Mesenchymal stem cell (in vitro differentiated cells and primary cell): ENCODE measurements at regions not wholly inside any gene's neighbourhood (a gene's known extent, or its start where the extent isn't known, plus 50 kb on each side); places are given as distances from the start of the nearest gene placed in this dataset.

ENCODE experiments used
- DNase-seq: peaks from one replicate; pipeline ENCODE4 v3.0.0-alpha.2; 2013
- H2AFZ ChIP-seq: one replicate; pipeline ENCODE4 v1.6.1; 2013; ENCODE audit warnings: low read depth, mild to moderate bottlenecking, control low read depth, inconsistent platforms, low read length, moderate library complexity
- H2AK5ac ChIP-seq: 2 replicates; pipeline ENCODE4 v1.6.1; 2013; ENCODE audit warnings: low read length, moderate library complexity, mild to moderate bottlenecking, inconsistent platforms; ENCODE audit not compliant: severe bottlenecking
- H2BK120ac ChIP-seq: one replicate; pipeline ENCODE4 v1.6.1; 2013; ENCODE audit warnings: low read depth, mild to moderate bottlenecking, inconsistent platforms, low read length, moderate library complexity
- H2BK12ac ChIP-seq, 2 experiments: one replicate each; pipeline ENCODE4 v1.6.1; 2013; ENCODE audit warnings: inconsistent platforms in 2 of 2, low read length in 2 of 2, mild to moderate bottlenecking in 2 of 2, moderate library complexity in 2 of 2, control low read depth in 1 of 2
- H2BK15ac ChIP-seq: one replicate; pipeline ENCODE4 v1.6.1; 2013; ENCODE audit warnings: mild to moderate bottlenecking, low read depth, inconsistent platforms; ENCODE audit not compliant: poor library complexity, severe bottlenecking
- H2BK5ac ChIP-seq: 2 replicates; pipeline ENCODE4 v1.6.1; 2013; ENCODE audit warnings: low read depth, mild to moderate bottlenecking, low read length, control low read depth, inconsistent platforms; ENCODE audit not compliant: poor library complexity, severe bottlenecking
- H3K14ac ChIP-seq, 2 experiments: one replicate each; pipeline ENCODE4 v1.6.1; 2013; ENCODE audit warnings: inconsistent platforms in 2 of 2, low read length in 2 of 2, control low read depth in 1 of 2, mild to moderate bottlenecking in 1 of 2, moderate library complexity in 1 of 2
- H3K18ac ChIP-seq, 2 experiments: one replicate each; pipeline ENCODE4 v1.6.1; 2013; ENCODE audit warnings: inconsistent platforms in 2 of 2, low read length in 2 of 2, control low read depth in 1 of 2, low read depth in 1 of 2, mild to moderate bottlenecking in 1 of 2
- H3K23ac ChIP-seq, 2 experiments: one replicate each; pipeline ENCODE4 v1.6.1; 2013; ENCODE audit warnings: inconsistent platforms in 2 of 2, low read length in 2 of 2, mild to moderate bottlenecking in 2 of 2, moderate library complexity in 2 of 2, control low read depth in 1 of 2
- H3K27ac ChIP-seq: 2 replicates; pipeline ENCODE4 v1.5.1; 2013; ENCODE audit warnings: mild to moderate bottlenecking, moderate library complexity, low read length, control low read depth, inconsistent platforms; ENCODE audit not compliant: poor library complexity, severe bottlenecking
- H3K27me3 ChIP-seq, 2 experiments: 2 replicates each; pipeline versions ENCODE4 v1.6.1 to v1.7.0; 2013; ENCODE audit warnings: low read length in 2 of 2, mild to moderate bottlenecking in 2 of 2, moderate library complexity in 2 of 2, control low read depth in 1 of 2, inconsistent platforms in 1 of 2; ENCODE audit not compliant: control insufficient read depth in 1 of 2, insufficient read depth in 1 of 2
- H3K36me3 ChIP-seq, 2 experiments: 2 replicates each; pipeline versions ENCODE4 v1.6.1 to v1.7.0; 2013; ENCODE audit warnings: low read length in 2 of 2, control low read depth in 1 of 2, inconsistent platforms in 1 of 2, low read depth in 1 of 2, mild to moderate bottlenecking in 1 of 2; ENCODE audit not compliant: insufficient read depth in 2 of 2, control insufficient read depth in 1 of 2
- H3K4ac ChIP-seq, 2 experiments: one replicate each; pipeline ENCODE4 v1.6.1; 2013; ENCODE audit warnings: inconsistent platforms in 2 of 2, low read length in 2 of 2, mild to moderate bottlenecking in 2 of 2, moderate library complexity in 2 of 2, control low read depth in 1 of 2, low read depth in 1 of 2
- H3K4me1 ChIP-seq: 2 replicates; pipeline ENCODE4 v1.6.1; 2013; ENCODE audit warnings: low read depth, low read length, control low read depth; ENCODE audit not compliant: control insufficient read depth, insufficient read depth
- H3K4me2 ChIP-seq: 2 replicates; pipeline ENCODE4 v1.6.1; 2013; ENCODE audit warnings: low read length, mild to moderate bottlenecking, inconsistent platforms; ENCODE audit not compliant: poor library complexity, severe bottlenecking
- H3K4me3 ChIP-seq, 2 experiments: 2 replicates each; pipeline versions ENCODE4 v1.5.1 to v1.7.0; 2013; ENCODE audit warnings: low read length in 2 of 2, mild to moderate bottlenecking in 2 of 2, control low read depth in 1 of 2, low read depth in 1 of 2; ENCODE audit not compliant: insufficient read depth in 1 of 2
- H3K79me1 ChIP-seq: replicated peaks from 2 replicates; pipeline ENCODE4 v1.6.1; 2013; ENCODE audit warnings: mild to moderate bottlenecking, control low read depth, low read length, inconsistent platforms; ENCODE audit not compliant: poor library complexity, severe bottlenecking
- H3K9ac ChIP-seq: 2 replicates; pipeline ENCODE4 v1.7.0; 2013; ENCODE audit warnings: mild to moderate bottlenecking, low read length, moderate library complexity
- H3K9me3 ChIP-seq: 2 replicates; pipeline ENCODE4 v1.7.0; 2013; ENCODE audit warnings: mild to moderate bottlenecking, low read length; ENCODE audit not compliant: control insufficient read depth
- H4K8ac ChIP-seq: one replicate; pipeline ENCODE4 v1.6.1; 2013; ENCODE audit warnings: inconsistent platforms, mild to moderate bottlenecking, low read length, moderate library complexity
- H4K91ac ChIP-seq: one replicate; pipeline ENCODE4 v1.6.1; 2013; ENCODE audit warnings: mild to moderate bottlenecking, low read length, inconsistent platforms
- WGBS: methylation state at CpG from one replicate; pipeline ENCODE4 v1.1.7; 2013; ENCODE audit warnings: mixed read lengths; 5-methylcytosine and 5-hydroxymethylcytosine counted together

DNA sequence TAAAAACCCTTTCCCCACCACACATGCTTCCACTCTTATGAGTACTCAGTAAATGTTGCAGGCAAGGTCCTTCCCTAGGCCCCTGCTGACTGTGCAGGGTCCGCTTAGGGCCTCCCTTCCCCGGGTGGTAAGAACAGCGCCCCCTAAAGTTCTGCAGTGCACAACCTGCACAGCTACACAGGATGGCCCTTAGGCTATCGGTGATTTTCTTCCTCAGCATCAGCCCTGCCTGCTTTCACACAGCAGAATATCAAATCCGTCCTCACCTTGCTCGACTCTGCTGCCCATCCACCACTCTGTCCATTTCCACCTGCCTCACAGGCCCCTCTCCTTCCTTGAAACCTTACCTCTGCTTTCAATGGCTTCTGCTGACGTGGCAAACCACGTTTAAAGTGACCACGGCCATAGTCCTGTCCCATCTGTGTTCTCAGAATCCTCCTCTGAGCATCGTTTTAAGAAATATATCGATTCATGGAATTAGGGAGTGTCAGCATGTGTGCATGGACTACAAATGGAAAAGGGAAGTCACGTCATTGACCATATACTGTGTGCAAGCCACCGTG lies 51.4 kb upstream of the TMEM132E start:
- Histone ChIP-seq H3K27ac (no peak overlapping the region), H2AFZ (no peak overlapping the region), H3K36me3 (no peaks in the 10 kb centered on the region), H2BK12ac (no peak overlapping the region), H4K8ac (no peak overlapping the region), H2BK120ac (no peak overlapping the region), H3K4me2 (no peak overlapping the region), H2BK15ac (no peak overlapping the region), H3K79me1 (no peaks in the 10 kb centered on the region), H3K4ac (no peak overlapping the region), H3K18ac (no peak overlapping the region), H4K91ac (no peak overlapping the region), H2BK5ac (no peak overlapping the region), H3K27me3 (peaks cover 0 to 60% of the 10 kb centered on the region in 2 experiments), H3K14ac (no peak overlapping the region), H2AK5ac (no peak overlapping the region), H3K9me3 (no peaks in the 10 kb centered on the region), H3K4me1 (no peaks in the 10 kb centered on the region), H3K23ac (no peak overlapping the region), H3K9ac (no peak overlapping the region), H3K4me3 (no peak overlapping the region)
- 61% methylated on average over 13 of the region's 13 CpGs for WGBS
- no peak for DNase-seq

DNA sequence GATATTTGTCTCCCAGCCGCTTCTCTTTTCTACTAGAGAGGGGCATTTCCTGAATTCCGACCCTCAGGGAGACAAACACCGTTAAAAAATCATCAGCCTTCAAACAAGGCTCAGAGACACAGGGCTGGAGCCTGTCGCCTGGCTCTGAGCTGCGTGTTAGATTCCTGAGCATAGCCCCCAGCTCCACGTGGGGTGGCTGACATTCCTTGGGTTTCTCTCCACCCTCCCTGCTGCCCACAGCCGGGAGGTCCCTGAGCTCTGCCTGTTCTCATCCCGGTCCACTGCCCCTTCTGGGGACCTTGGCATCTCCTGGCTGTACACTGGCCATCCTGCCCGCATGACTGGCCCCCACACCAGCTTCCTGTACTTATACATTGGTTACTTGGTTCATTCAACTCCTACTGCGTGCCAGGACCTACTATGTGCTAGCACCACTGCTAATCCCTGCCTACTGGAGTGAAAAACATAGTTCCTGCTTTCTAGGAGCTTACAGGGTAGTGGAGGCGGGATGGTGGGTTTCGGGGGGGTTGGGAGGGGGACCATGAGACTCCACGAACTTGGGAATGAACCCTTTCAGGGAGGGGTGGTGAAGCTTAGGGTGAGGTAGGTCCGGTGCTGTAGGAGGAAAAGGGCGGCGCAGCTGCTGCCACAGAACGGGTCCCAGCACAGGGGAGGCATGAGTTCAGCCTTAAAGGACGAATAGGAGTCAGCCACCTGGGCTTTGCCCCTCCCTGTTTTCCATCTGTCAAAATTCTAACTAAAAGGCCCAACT lies 52.1 kb upstream of the TMEM132E start:
- H3K9me3 ChIP-seq, result no peaks in the 10 kb centered on the region
- peaks cover 0 to 63% of the 10 kb centered on the region in 2 experiments for H3K27me3 ChIP-seq
- no peak overlapping the region for H3K9ac ChIP-seq
- H3K4me1 ChIP-seq, result no peaks in the 10 kb centered on the region
- no peak overlapping the region for H3K14ac ChIP-seq
- no peaks in the 10 kb centered on the region for H3K79me1 ChIP-seq
- H2BK12ac ChIP-seq, result no peak overlapping the region
- H2AK5ac ChIP-seq, result no peak overlapping the region
- H2BK15ac ChIP-seq, result no peak overlapping the region
- no peak overlapping the region for H4K8ac ChIP-seq
- no peak for DNase-seq
- no peak overlapping the region for H3K4me2 ChIP-seq
- H3K4me3 ChIP-seq, result no peak overlapping the region
- no peak overlapping the region for H4K91ac ChIP-seq
- no peak overlapping the region for H3K4ac ChIP-seq
- no peak overlapping the region for H3K27ac ChIP-seq
- H2BK120ac ChIP-seq, result no peak overlapping the region
- 67% methylated on average over 17 of the region's 18 CpGs for WGBS
- no peak overlapping the region for H2BK5ac ChIP-seq
- H3K36me3 ChIP-seq, result no peaks in the 10 kb centered on the region
- no peak overlapping the region for H3K23ac ChIP-seq
- H3K18ac ChIP-seq, result no peak overlapping the region
- no peak overlapping the region for H2AFZ ChIP-seq

DNA sequence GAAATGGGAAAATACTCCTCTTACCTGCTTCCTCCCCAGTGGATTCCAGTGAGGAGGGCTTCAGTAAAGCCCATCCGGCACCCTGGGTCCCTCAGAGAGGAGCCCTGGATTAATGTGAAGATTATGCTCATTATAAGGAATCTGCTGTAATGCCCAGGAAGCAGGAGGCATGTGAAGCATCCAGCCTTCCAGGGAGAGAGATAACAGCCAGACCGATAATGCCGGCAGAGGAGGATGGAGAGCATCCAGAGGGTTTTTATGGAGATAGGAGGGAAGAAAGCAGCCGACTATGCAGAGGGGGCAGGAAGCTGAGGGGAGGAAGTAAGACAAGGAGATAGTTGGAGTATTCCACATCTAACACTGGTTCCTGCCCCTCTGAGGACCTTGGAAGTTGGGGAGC lies 53.7 kb upstream of the TMEM132E start:
- Histone ChIP-seq H4K8ac (no peak overlapping the region), H3K27ac (no peak overlapping the region), H3K4ac (no peak overlapping the region), H3K4me2 (no peak overlapping the region), H2BK12ac (no peak overlapping the region), H4K91ac (no peak overlapping the region), H3K4me1 (no peaks in the 10 kb centered on the region), H2AFZ (no peak overlapping the region), H2BK5ac (no peak overlapping the region), H2AK5ac (no peak overlapping the region), H3K4me3 (no peak overlapping the region), H3K23ac (no peak overlapping the region), H3K18ac (no peak overlapping the region), H2BK120ac (no peak overlapping the region), H3K79me1 (no peaks in the 10 kb centered on the region), H2BK15ac (no peak overlapping the region), H3K9me3 (no peaks in the 10 kb centered on the region), H3K9ac (no peak overlapping the region), H3K27me3 (peaks cover 0 to 63% of the 10 kb centered on the region in 2 experiments), H3K36me3 (no peaks in the 10 kb centered on the region), H3K14ac (no peak overlapping the region)
- WGBS, result 42% methylated on average over 4 of the region's 4 CpGs
- DNase-seq, result no peak

DNA sequence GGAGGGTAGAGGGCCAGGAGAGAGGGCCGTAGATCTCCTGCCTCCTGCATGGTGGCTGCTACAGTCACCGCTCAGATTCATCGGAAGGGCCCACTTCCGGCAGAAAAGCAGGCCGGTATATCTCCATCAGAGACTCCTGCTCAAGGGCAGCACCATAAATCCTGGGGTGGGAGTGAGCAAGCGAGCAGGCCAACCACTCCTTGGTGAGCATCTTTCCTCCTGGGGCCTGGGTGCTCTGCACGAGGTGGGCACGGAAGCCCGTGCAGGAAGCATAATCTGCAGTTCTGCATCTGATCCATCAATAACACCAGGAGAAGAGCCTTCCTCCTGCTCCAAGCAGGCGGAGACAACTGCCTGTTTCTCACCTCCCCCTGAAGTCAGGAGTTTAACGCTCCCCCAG lies 57.4 kb upstream of the TMEM132E start:
- H3K9ac ChIP-seq, result no peak overlapping the region
- no peak overlapping the region for H2BK120ac ChIP-seq
- WGBS, result 80% methylated on average over 10 of the region's 11 CpGs

More for the DNA sequence above, 57.4 kb upstream of the TMEM132E start:
- Histone ChIP-seq H3K79me1 (no peaks in the 10 kb centered on the region), H3K4ac (no peak overlapping the region), H3K9me3 (no peaks in the 10 kb centered on the region), H3K14ac (no peak overlapping the region), H2BK12ac (no peak overlapping the region), H3K4me3 (no peak overlapping the region), H3K18ac (no peak overlapping the region), H2BK15ac (no peak overlapping the region), H4K91ac (no peak overlapping the region), H3K4me1 (no peaks in the 10 kb centered on the region), H2AFZ (no peak overlapping the region), H3K23ac (no peak overlapping the region), H3K27ac (no peak overlapping the region), H2AK5ac (no peak overlapping the region), H3K36me3 (no peaks in the 10 kb centered on the region), H3K4me2 (no peak overlapping the region), H2BK5ac (no peak overlapping the region), H3K27me3 (peaks cover 0 to 55% of the 10 kb centered on the region in 2 experiments), H4K8ac (no peak overlapping the region)
- DNase-seq, result no peak
